Esophagus muscularis mucosa (tissue), 4 donors: ENCODE measurements at regions not wholly inside any gene's neighbourhood (a gene's known extent, or its start where the extent isn't known, plus 50 kb on each side); places are given as distances from the start of the nearest gene placed in this dataset.

Experiments used
- DNase-seq: peaks from one replicate; pipeline ENCODE4 v3.0.0-alpha.2; 2017; ENCODE audit errors: extremely low spot score
- H3K27ac ChIP-seq, 4 donors: fragments of 200-600 bp; sonication (generic); replicated peaks in 1 of 4; 1 replicate in 3 of 4; 2 replicates in 1 of 4; pipeline ENCODE4 v1.5.1; 2016 to 2019; ENCODE audit warnings: mild to moderate bottlenecking in 1 of 4
- H3K27me3 ChIP-seq, 4 donors: fragments of 200-600 bp; sonication (generic); one replicate each; pipeline versions ENCODE4 v1.5.1 to v1.6.0; 2016 to 2019
- H3K36me3 ChIP-seq, 4 donors: fragments of 200-600 bp; sonication (generic); one replicate each; pipeline ENCODE4 v1.5.1; 2016 to 2019
- H3K4me1 ChIP-seq, 4 donors: fragments of 200-600 bp; sonication (generic); one replicate each; pipeline ENCODE4 v1.5.1; 2016 to 2019
- H3K4me3 ChIP-seq, 4 donors: fragments of 200-600 bp; sonication (generic); 1 replicate in 2 of 4; 2 replicates in 2 of 4; pipeline ENCODE4 v1.5.1; 2016 to 2019; ENCODE audit warnings: mild to moderate bottlenecking in 4 of 4, moderate library complexity in 1 of 4
- H3K9me3 ChIP-seq, 4 donors: fragments of 200-600 bp; sonication (generic); 1 replicate in 3 of 4; 2 replicates in 1 of 4; pipeline ENCODE4 v1.5.1; 2016 to 2019
- EP300 ChIP-seq: sonication (generic); formaldehyde crosslinking; IDR thresholded peaks from one replicate; pipeline ENCODE4 v1.6.1; 2017; ENCODE audit warnings: antibody characterized with exemption
- POLR2A ChIP-seq: fragments of 450-650 bp; IDR thresholded peaks from one replicate; pipeline ENCODE4 v1.6.1; 2017; ENCODE audit warnings: antibody characterized with exemption, moderate library complexity, mild to moderate bottlenecking, low read depth
- POLR2AphosphoS5 ChIP-seq, 2 donors: sonication (generic); formaldehyde crosslinking; IDR thresholded peaks; one replicate each; pipeline ENCODE4 v1.6.1; 2017; ENCODE audit warnings: antibody characterized with exemption in 2 of 2
- WGBS: methylation state at CpG from one replicate; pipeline ENCODE4 v1.1.5; 2018; 5-methylcytosine and 5-hydroxymethylcytosine counted together
- intact Hi-C: fragments of 100-400 bp; cut with DNase I; formaldehyde crosslinking; loops from one replicate; pipeline ENCODE4 v1.15.1; 2023
- TF ChIP-seq, protein P1 (sequence below), 3 experiments: fragments of 200-600 bp in 2 of 3; fragments of 450-650 bp in 1 of 3; sonication (generic) in 2 of 3; IDR thresholded peaks; one replicate each; pipeline ENCODE4 v1.5.1; 2017 to 2019; ENCODE audit warnings: antibody characterized with exemption in 3 of 3, mild to moderate bottlenecking in 2 of 3, moderate library complexity in 1 of 3

- no peaks in the 10 kb centered on the region for H3K36me3 ChIP-seq
- no peak overlapping the region for H3K27ac ChIP-seq
- TF ChIP-seq, protein P1, sequence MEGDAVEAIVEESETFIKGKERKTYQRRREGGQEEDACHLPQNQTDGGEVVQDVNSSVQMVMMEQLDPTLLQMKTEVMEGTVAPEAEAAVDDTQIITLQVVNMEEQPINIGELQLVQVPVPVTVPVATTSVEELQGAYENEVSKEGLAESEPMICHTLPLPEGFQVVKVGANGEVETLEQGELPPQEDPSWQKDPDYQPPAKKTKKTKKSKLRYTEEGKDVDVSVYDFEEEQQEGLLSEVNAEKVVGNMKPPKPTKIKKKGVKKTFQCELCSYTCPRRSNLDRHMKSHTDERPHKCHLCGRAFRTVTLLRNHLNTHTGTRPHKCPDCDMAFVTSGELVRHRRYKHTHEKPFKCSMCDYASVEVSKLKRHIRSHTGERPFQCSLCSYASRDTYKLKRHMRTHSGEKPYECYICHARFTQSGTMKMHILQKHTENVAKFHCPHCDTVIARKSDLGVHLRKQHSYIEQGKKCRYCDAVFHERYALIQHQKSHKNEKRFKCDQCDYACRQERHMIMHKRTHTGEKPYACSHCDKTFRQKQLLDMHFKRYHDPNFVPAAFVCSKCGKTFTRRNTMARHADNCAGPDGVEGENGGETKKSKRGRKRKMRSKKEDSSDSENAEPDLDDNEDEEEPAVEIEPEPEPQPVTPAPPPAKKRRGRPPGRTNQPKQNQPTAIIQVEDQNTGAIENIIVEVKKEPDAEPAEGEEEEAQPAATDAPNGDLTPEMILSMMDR (IDR thresholded peaks at IDR 0.05): no peak
- TF ChIP-seq POLR2A: no peak
- no peak for TF ChIP-seq EP300
- no peak for TF ChIP-seq POLR2AphosphoS5 (IDR thresholded peaks at IDR 0.05)
- 81% methylated on average over 8 of the region's 8 CpGs for WGBS
- intact Hi-C loops: no loop called here
- peaks cover 0 to 17% (median 6%) of the 10 kb centered on the region in 4 donors for H3K4me1 ChIP-seq
- H3K9me3 ChIP-seq: peaks cover 0 to 6% (median 3%) of the 10 kb centered on the region in 4 donors
- no peak for DNase-seq
- no peak overlapping the region for H3K4me3 ChIP-seq
- no peaks in the 10 kb centered on the region for H3K27me3 ChIP-seq
These were observed 293.1 kb downstream of the CDCA7 start for GRCh38 chr2:173647681-173648311.

DNA sequence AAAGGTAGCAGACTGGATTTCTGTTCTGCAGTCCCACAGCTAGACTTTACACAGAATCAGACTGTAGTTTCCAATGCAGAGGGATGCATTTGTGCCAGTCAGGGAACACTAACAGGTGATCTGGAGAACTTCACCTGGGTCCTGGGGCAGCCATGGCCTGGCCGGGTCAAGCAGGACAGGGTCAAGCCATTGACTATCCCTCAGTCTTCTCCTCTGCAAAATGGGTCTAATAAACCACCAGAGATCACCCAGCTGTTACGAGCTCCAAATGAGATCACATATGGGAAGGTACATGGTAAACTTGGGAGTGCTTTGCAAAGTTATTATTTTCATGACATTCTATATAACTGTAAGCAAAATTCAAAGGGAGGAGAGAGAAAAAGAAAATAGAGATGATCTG is 294.1 kb downstream of the CDCA7 start:
- peaks cover 0 to 6% (median 3%) of the 10 kb centered on the region in 4 donors for H3K9me3 ChIP-seq
- H3K27ac ChIP-seq: no peak overlapping the region
- H3K4me1 ChIP-seq: peaks cover 0 to 25% (median 9%) of the 10 kb centered on the region in 4 donors
- H3K4me3 ChIP-seq: no peak overlapping the region
- H3K27me3 ChIP-seq: no peaks in the 10 kb centered on the region
- TF ChIP-seq POLR2A (no peak), EP300 (no peak), POLR2AphosphoS5 (IDR thresholded peaks at IDR 0.05) (no peak)
- TF ChIP-seq, protein P1 (IDR thresholded peaks at IDR 0.05): no peak
- intact Hi-C loops: no loop called here
- DNase-seq: no peak
- WGBS: 100% methylated on average over 2 of the region's 2 CpGs
- H3K36me3 ChIP-seq: no peaks in the 10 kb centered on the region

- H3K27ac ChIP-seq: no peak overlapping the region
- TF ChIP-seq POLR2A: no peak
- TF ChIP-seq, protein P1 (IDR thresholded peaks at IDR 0.05): no peak
- TF ChIP-seq EP300: no peak
- no peak for TF ChIP-seq POLR2AphosphoS5 (IDR thresholded peaks at IDR 0.05)
- intact Hi-C loops: no loop called here
These were observed 295.0 kb downstream of the CDCA7 start for GRCh38 chr2:173649527-173650219.

DNA sequence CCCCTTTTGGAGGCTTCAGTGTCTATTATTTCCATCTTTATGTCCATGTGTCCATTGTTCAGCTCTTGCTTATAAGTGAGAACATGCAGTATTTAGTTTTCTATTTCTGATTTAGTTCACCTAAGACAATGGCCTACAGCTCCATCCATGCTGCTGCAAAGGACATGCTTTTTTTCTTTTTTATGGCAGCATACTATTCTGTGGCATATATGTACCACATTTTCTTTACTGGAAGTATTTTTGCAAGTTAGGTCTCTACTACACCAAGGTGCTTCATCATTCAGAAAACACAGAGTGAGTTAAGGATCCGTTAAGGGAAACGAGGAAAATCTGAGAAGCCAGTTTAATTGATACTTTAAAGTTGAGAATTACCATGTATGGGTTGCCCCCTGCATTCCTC is 297.2 kb downstream of the CDCA7 start:
- intact Hi-C loops: no loop called here
- H3K27me3 ChIP-seq: no peaks in the 10 kb centered on the region

More at GRCh38 chr2:173649527-173650219, 295.0 kb downstream of the CDCA7 start:
- 79% methylated on average over 9 of the region's 9 CpGs for WGBS
- Histone ChIP-seq H3K4me3 (no peak overlapping the region), H3K27me3 (no peaks in the 10 kb centered on the region), H3K36me3 (no peaks in the 10 kb centered on the region), H3K4me1 (peaks cover 0 to 16% (median 5%) of the 10 kb centered on the region in 4 donors), H3K9me3 (peaks cover 0 to 6% (median 3%) of the 10 kb centered on the region in 4 donors)
- DNase-seq: no peak

More for the DNA sequence above, 297.2 kb downstream of the CDCA7 start:
- Histone ChIP-seq H3K4me3 (no peak overlapping the region), H3K36me3 (no peaks in the 10 kb centered on the region), H3K9me3 (peaks cover 0 to 6% (median 3%) of the 10 kb centered on the region in 4 donors), H3K27ac (no peak overlapping the region), H3K4me1 (peaks cover 0 to 12% (median 4%) of the 10 kb centered on the region in 4 donors)
- WGBS: 91% methylated on average over 2 of the region's 2 CpGs
- no peak for DNase-seq
- TF ChIP-seq EP300: no peak
- no peak for TF ChIP-seq POLR2A
- TF ChIP-seq, protein P1 (IDR thresholded peaks at IDR 0.05): no peak
- TF ChIP-seq POLR2AphosphoS5 (IDR thresholded peaks at IDR 0.05): no peak
